Natural killer cell (primary cell): ENCODE measurements at regions not wholly inside any gene's neighbourhood (a gene's known extent, or its start where the extent isn't known, plus 50 kb on each side); places are given as distances from the start of the nearest gene placed in this dataset.

Experiments used
- ATAC-seq, 3 donors: fragments of 150-1000 bp in 2 of 3; fragments of 200-7000 bp in 1 of 3; cut with Tn5 transposase; 1 replicate in 1 of 3; 2 replicates in 2 of 3; pipeline ENCODE4 v1.10.0; 2021; ENCODE audit warnings: mild to moderate bottlenecking in 2 of 3, moderate library complexity in 2 of 3
- DNase-seq, 2 donors: peaks; one replicate each; pipeline versions ENCODE4 v3.0.0 to v3.0.0-alpha.2; 2013 to 2021; ENCODE audit warnings: mixed read lengths in 1 of 2
- H3K27ac ChIP-seq: one replicate; pipeline ENCODE4 v1.5.1; 2013; ENCODE audit warnings: mild to moderate bottlenecking, low read length
- H3K27me3 ChIP-seq: one replicate; pipeline ENCODE4 v1.6.1; 2013; ENCODE audit warnings: low read length; ENCODE audit not compliant: control insufficient read depth, insufficient read depth
- H3K36me3 ChIP-seq: one replicate; pipeline ENCODE4 v1.6.1; 2013; ENCODE audit warnings: low read length; ENCODE audit not compliant: control insufficient read depth, insufficient read depth
- H3K4me1 ChIP-seq: one replicate; pipeline ENCODE4 v1.6.1; 2013; ENCODE audit warnings: low read length; ENCODE audit not compliant: control insufficient read depth, insufficient read depth
- H3K4me3 ChIP-seq: one replicate; pipeline ENCODE4 v1.5.1; 2013; ENCODE audit warnings: low read length
- H3K9me3 ChIP-seq: one replicate; pipeline ENCODE4 v1.6.1; 2013; ENCODE audit warnings: low read length; ENCODE audit not compliant: control insufficient read depth, insufficient read depth
- H3K27ac Mint-ChIP-seq, 2 donors: one replicate each; pipeline ENCODE4 v1.8.0; 2022; ENCODE audit warnings: mild to moderate bottlenecking in 2 of 2, mixed read lengths in 2 of 2, moderate library complexity in 1 of 2
- H3K27me3 Mint-ChIP-seq, 2 donors: one replicate each; pipeline ENCODE4 v1.8.0; 2022; ENCODE audit warnings: low read depth in 2 of 2, mixed read lengths in 2 of 2
- H3K36me3 Mint-ChIP-seq: one replicate; pipeline ENCODE4 v1.8.0; 2022; ENCODE audit warnings: mixed read lengths
- H3K4me1 Mint-ChIP-seq, 2 donors: one replicate each; pipeline ENCODE4 v1.8.0; 2022; ENCODE audit warnings: mixed read lengths in 2 of 2
- H3K4me3 Mint-ChIP-seq: one replicate; pipeline ENCODE4 v1.8.0; 2022; ENCODE audit warnings: mild to moderate bottlenecking, moderate library complexity, mixed read lengths
- H3K9me3 Mint-ChIP-seq, 2 donors: one replicate each; pipeline ENCODE4 v1.8.0; 2022; ENCODE audit warnings: mixed read lengths in 2 of 2
- WGBS: methylation state at CpG from one replicate; pipeline ENCODE4 v1.1.7; 2013; ENCODE audit warnings: missing lambda C conversion rate; ENCODE audit not compliant: insufficient coverage; 5-methylcytosine and 5-hydroxymethylcytosine counted together
- intact Hi-C: fragments of 100-400 bp; cut with micrococcal nuclease; formaldehyde crosslinking; loops from one replicate; pipeline ENCODE4 v1.14.2; 2022
- TF ChIP-seq, protein P1 (sequence below): fragments of 200-600 bp; IDR thresholded peaks from one replicate; pipeline ENCODE4 v1.8.0; 2022; ENCODE audit warnings: antibody characterized with exemption

DNA sequence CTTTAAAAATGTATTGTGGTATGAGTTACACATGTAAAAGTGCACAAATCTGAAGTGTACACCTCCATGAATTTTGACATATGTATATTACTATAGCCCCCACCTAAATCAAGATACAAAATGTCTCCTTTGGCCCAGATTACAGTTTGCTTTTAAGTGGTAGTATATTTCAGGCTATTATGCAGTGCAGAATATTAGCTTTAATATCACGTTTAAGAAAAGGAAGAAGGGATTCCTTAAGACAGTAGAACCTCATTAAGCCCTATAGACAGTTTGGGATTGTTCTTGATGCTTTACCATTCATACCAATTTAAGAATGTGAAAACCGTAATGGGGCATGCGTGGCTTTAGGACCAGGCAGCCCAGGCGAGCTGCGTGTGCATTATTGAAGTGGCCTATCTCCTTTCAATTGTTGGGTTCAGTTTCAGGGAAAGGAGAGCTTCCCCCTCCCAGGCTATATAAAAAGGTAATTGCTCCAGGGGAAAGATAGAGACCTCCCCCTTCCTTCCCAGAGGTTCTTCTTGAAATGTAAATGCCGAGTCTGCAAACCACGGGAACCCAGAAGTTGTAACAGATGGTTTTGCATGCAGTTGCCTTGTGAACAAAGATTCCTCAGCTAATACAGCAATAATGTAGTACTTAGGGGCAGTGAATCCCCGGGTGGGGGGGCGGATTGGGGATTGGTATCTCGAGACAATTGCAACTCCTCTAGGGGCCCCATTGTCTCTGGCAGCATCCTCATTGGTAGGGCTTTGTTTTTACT lies 106.1 kb downstream of the UCHL1 start:
- Mint-ChIP-seq H3K27me3 (peaks cover 27 to 54% of the 10 kb centered on the region in 2 donors), H3K9me3 (peaks cover 0 to 2% of the 10 kb centered on the region in 2 donors), H3K36me3 (no peaks in the 10 kb centered on the region), H3K4me3 (no peak overlapping the region), H3K27ac (no peak overlapping the region), H3K4me1 (no peaks in the 10 kb centered on the region)
- no peak overlapping the region for H3K4me3 ChIP-seq
- intact Hi-C loops, result no loop called here
- ATAC-seq, result no peak
- no peak overlapping the region for H3K27ac ChIP-seq
- no peaks in the 10 kb centered on the region for H3K9me3 ChIP-seq
- 65% methylated on average over 7 of the region's 10 CpGs for WGBS
- TF ChIP-seq, protein P1, sequence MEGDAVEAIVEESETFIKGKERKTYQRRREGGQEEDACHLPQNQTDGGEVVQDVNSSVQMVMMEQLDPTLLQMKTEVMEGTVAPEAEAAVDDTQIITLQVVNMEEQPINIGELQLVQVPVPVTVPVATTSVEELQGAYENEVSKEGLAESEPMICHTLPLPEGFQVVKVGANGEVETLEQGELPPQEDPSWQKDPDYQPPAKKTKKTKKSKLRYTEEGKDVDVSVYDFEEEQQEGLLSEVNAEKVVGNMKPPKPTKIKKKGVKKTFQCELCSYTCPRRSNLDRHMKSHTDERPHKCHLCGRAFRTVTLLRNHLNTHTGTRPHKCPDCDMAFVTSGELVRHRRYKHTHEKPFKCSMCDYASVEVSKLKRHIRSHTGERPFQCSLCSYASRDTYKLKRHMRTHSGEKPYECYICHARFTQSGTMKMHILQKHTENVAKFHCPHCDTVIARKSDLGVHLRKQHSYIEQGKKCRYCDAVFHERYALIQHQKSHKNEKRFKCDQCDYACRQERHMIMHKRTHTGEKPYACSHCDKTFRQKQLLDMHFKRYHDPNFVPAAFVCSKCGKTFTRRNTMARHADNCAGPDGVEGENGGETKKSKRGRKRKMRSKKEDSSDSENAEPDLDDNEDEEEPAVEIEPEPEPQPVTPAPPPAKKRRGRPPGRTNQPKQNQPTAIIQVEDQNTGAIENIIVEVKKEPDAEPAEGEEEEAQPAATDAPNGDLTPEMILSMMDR, result no peak
- DNase-seq, result no peak
- H3K4me1 ChIP-seq, result peaks cover 10% of the 10 kb centered on the region
- peaks cover 14% of the 10 kb centered on the region for H3K27me3 ChIP-seq
- H3K36me3 ChIP-seq, result no peaks in the 10 kb centered on the region

DNA sequence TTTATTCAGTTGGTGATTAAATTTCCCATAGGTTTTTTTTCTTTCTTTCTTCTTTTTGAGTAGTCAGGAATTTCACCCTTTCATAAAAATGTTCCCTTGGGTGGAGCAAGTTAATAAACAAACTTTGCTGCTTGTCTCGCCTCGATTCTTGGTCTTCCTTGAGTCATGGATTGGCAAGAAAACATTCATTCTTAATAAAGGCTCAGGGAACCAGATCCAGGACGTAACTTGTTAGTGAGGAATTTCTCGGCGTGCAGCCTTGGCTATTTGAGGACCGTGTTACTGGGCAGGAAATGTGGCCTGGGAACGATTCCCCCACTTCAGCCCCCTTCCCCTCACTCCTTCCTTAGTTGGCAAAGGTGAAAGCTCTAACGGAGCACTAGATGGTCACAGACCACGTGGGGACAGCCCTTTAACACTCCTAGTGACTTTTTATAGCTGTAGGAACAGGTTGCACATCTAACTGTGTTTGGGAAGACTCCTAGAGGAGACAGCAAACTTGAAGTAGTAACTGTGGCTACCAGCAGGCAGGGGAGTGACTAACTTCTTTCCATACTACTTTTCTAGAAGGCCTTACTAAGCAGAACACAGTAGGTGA lies 106.8 kb downstream of the UCHL1 start:
- no peak overlapping the region for H3K27ac ChIP-seq
- ATAC-seq (no peak), DNase-seq (no peak)
- intact Hi-C loops, result no loop called here
- Mint-ChIP-seq H3K9me3 (peaks cover 0 to 2% of the 10 kb centered on the region in 2 donors), H3K27ac (no peak overlapping the region), H3K4me1 (no peaks in the 10 kb centered on the region), H3K36me3 (no peaks in the 10 kb centered on the region), H3K4me3 (no peak overlapping the region), H3K27me3 (peaks cover 25 to 50% of the 10 kb centered on the region in 2 donors)
- TF ChIP-seq, protein P1, result no peak
- H3K4me3 ChIP-seq, result no peak overlapping the region
- no peaks in the 10 kb centered on the region for H3K9me3 ChIP-seq
- H3K36me3 ChIP-seq, result no peaks in the 10 kb centered on the region
- peaks cover 14% of the 10 kb centered on the region for H3K27me3 ChIP-seq
- peaks cover 10% of the 10 kb centered on the region for H3K4me1 ChIP-seq
- 85% methylated on average over 6 of the region's 9 CpGs for WGBS

DNA sequence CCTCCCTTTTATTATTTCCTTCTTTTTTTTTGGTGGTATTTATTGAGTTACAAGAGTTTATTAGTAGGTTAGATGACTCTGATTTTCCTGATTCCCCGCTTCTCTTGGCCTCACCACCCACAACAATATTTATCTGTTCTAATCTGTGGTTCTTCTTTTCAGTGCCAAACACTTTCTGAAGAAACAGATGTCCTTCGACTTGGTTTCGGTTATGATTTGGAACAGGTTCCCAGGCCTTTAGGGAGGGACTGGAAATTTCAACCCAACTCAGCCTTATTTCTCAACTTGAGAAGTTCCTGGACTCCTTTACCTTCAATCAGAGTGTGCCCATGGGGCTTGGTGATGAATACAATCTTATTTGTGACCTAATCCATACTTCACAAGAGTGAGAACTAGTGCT lies 108.1 kb downstream of the UCHL1 start:
- H3K4me1 Mint-ChIP-seq, result no peaks in the 10 kb centered on the region
- Histone ChIP-seq H3K9me3 (no peaks in the 10 kb centered on the region), H3K4me3 (no peak overlapping the region), H3K27ac (no peak overlapping the region), H3K36me3 (no peaks in the 10 kb centered on the region), H3K27me3 (peaks cover 14% of the 10 kb centered on the region), H3K4me1 (peaks cover 10% of the 10 kb centered on the region)
- no peak for DNase-seq
- H3K27ac Mint-ChIP-seq, result no peak overlapping the region
- H3K27me3 Mint-ChIP-seq, result peaks cover 14 to 42% of the 10 kb centered on the region in 2 donors
- H3K9me3 Mint-ChIP-seq, result peaks cover 0 to 2% of the 10 kb centered on the region in 2 donors
- TF ChIP-seq, protein P1, result no peak
- no peaks in the 10 kb centered on the region for H3K36me3 Mint-ChIP-seq
- no peak overlapping the region for H3K4me3 Mint-ChIP-seq
- 56% methylated on average over 2 of the region's 3 CpGs for WGBS
- no peak for ATAC-seq
- intact Hi-C loops, result no loop called here
